ENCODE measurements at regions not wholly inside any gene's neighbourhood (a gene's known extent, or its start where the extent isn't known, plus 50 kb on each side); places are given as distances from the start of the nearest gene placed in this dataset.

DNA sequence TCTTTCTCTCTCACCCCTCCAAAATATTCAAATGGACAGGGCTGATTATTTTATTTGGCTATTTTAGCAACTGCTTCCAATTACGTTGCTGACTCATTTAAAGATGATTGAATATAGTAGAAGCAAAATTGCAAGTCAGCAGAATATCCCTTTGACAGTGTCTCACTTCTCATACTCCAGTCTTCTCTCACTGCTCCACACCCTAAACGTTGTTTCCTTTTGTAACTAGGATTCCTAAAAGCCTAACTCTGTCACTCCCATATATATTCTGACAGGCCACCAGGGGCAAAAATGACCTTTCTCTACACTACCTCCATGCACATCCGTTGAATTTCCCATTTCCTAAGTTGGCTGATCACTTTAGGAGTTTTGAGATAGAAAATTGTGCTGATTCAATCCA lies 351.1 kb downstream of the RND3 start:
- H3K27me3 Mint-ChIP-seq (ENCODE audit: low read depth): no peaks in the 10 kb centered on the region
- no peak overlapping the region for H3K27ac Mint-ChIP-seq
- no peaks in the 10 kb centered on the region for H3K4me1 Mint-ChIP-seq (ENCODE audit: low read depth)
- H3K4me3 Mint-ChIP-seq: no peak overlapping the region
- DNase-seq: no peak
- no peak for ATAC-seq (replicated peaks in 1 of 2)
- peaks cover 4% of the 10 kb centered on the region in 2 donors for H3K9me3 Mint-ChIP-seq
- no peaks in the 10 kb centered on the region for H3K36me3 Mint-ChIP-seq (ENCODE audit: insufficient read depth in 2 of 2)

DNA sequence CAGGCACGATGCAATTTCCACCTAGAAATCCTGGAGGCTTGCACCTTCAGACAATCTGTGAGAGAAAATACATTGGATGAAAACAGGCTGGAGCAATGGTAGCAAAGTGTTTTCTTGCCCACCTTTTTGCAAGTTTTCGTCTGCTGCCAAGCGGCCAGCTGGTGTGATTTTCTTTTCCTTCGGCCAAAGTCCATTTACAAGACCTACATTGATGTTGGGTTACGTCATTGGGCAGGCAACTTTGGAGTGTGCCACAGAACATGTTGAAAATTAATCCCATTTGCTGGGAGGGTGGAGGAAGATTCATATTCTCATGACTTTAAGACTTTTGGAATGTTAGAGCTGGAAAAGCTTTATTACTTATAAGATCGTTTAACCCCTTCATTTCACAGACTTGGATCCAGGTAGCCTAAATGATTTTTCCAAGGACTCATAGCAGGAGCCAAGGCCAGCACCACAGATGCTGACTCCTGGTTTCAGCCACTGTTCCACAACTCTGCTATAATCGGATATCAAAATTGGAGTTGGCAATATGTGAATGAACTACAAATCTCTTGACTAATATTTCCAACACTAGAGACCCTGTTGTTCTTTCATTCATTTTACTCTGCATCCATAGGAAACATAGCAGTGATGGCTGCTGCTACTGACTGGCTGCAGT lies 352.1 kb downstream of the RND3 start:
- Mint-ChIP-seq H3K4me3 (no peak overlapping the region), H3K36me3 (ENCODE audit: insufficient read depth in 2 of 2) (no peaks in the 10 kb centered on the region), H3K9me3 (peaks cover 4% of the 10 kb centered on the region in 2 donors), H3K27me3 (ENCODE audit: low read depth) (no peaks in the 10 kb centered on the region), H3K4me1 (ENCODE audit: low read depth) (no peaks in the 10 kb centered on the region), H3K27ac (no peak overlapping the region)
- no peak for DNase-seq
- no peak for ATAC-seq (replicated peaks in 1 of 2)

DNA sequence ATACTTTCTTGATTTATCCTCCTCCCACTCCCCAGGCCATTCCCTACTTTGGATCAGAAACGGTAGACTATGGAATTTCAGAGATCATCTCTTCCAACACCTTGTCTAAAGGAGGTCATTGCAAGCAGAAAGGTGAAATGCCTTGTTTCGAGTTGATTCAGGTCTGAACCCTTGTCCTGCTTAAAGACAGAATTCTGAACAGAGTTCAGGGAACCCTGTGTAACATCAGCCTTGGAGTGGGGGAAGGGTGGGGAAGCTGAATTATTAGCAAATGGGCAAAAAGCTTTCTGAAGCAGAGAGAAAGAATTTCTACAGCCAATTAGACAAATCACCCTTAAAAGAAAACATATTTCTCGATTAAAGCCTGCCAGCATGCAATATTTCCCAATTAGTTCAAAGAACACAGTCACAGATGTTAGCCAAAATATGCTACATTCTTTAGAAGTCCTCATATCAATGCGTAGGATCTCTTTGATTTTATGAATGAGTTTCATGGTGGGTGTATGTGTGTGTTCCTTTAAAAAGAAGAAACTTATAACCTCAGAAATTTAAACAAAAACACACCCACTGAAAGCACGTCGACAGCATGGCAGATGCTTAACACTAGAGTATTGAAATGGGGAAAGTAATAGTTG lies 353.1 kb downstream of the RND3 start:
- no peak for ATAC-seq (replicated peaks in 1 of 2)
- Mint-ChIP-seq H3K36me3 (ENCODE audit: insufficient read depth in 2 of 2) (no peaks in the 10 kb centered on the region), H3K27ac (no peak overlapping the region), H3K27me3 (ENCODE audit: low read depth) (no peaks in the 10 kb centered on the region), H3K4me3 (no peak overlapping the region), H3K9me3 (peaks cover 4% of the 10 kb centered on the region in 2 donors), H3K4me1 (ENCODE audit: low read depth) (no peaks in the 10 kb centered on the region)
- no peak for DNase-seq

DNA sequence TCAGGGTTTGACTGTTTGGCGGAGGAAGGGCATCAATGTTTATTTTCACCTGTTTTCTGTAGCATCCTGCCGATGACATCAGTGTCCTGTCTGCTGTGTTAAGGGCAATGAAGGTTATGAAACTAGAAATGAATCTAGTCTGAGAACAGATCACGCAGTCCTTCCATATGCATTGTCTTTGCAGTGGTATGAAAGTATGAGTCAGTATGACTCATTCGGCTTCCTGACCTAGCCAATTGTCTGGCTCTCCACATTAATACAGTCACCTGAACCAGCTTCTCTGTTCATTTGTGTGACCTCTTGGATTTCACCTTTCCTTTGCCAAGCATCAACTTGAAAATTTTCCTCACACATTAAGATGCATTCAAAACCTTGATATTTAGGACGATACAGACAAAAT lies 353.8 kb downstream of the RND3 start:
- Mint-ChIP-seq H3K27ac (no peak overlapping the region), H3K36me3 (ENCODE audit: insufficient read depth in 2 of 2) (no peaks in the 10 kb centered on the region), H3K9me3 (peaks cover 4 to 7% of the 10 kb centered on the region in 2 donors), H3K27me3 (ENCODE audit: low read depth) (no peaks in the 10 kb centered on the region), H3K4me1 (ENCODE audit: low read depth) (no peaks in the 10 kb centered on the region), H3K4me3 (no peak overlapping the region)
- ATAC-seq (replicated peaks in 1 of 2) (peak; percentile 58 to 75), DNase-seq (no peak)

DNA sequence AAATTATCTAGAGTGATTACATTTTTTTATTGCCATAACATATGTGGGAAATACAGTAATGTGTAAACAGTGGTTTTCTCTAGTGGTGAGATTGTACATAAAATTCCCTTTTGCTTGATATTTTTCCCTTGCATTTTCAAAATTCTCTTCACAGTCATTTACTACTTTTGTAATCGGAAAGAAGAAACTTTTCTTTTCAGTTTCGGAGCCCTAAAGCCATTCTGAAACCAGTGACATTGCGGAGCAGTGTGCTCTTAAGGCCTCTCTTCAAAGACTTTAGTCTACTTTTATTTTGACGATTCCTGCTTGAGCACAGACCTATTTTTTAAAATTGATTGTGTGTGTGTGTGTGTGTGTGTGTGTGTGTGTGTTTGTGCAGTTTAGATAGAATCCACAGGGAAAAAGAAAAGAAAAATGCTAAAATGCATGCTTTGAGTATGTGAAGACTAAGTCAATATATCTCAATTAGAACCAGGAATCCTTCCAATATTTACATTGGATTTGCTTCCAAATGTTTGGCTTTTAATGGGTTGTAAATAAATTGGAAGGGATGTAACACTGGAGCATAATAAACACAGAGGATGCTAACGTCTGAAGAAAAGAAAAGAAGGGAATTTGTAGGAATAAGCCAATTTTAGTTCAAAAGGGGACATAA lies 357.4 kb downstream of the RND3 start:
- no peak for DNase-seq
- no peak overlapping the region for H3K27ac Mint-ChIP-seq
- H3K9me3 Mint-ChIP-seq: peaks cover 6 to 7% of the 10 kb centered on the region in 2 donors
- H3K4me1 Mint-ChIP-seq (ENCODE audit: low read depth): no peaks in the 10 kb centered on the region
- ATAC-seq (replicated peaks in 1 of 2): no peak
- no peak overlapping the region for H3K4me3 Mint-ChIP-seq
- H3K36me3 Mint-ChIP-seq (ENCODE audit: insufficient read depth in 2 of 2): no peaks in the 10 kb centered on the region
- no peaks in the 10 kb centered on the region for H3K27me3 Mint-ChIP-seq (ENCODE audit: low read depth)

DNA sequence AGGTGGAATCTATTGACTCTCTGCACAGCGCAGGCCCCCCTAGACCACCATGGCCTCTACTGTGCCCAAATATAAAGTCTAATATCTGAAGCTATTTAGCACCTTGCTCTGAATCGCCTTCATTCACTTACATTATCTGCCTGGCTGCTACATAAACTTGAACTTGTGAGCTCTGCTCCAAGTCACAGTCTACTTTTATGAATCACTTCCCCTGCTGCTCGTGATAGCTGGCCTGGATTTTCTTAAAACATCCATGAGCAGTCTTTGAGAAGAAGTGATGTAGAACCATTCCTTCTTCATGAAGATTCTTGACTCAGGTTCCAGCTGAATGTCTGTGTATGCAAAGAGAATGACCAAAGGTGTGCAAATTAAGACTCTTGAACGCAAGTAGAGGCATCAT lies 359.5 kb downstream of the RND3 start:
- ATAC-seq (replicated peaks in 1 of 2) (no peak), DNase-seq (no peak)
- Mint-ChIP-seq H3K9me3 (peaks cover 7 to 8% of the 10 kb centered on the region in 2 donors), H3K4me3 (no peak overlapping the region), H3K27ac (no peak overlapping the region), H3K4me1 (ENCODE audit: low read depth) (no peaks in the 10 kb centered on the region), H3K36me3 (ENCODE audit: insufficient read depth in 2 of 2) (no peaks in the 10 kb centered on the region), H3K27me3 (ENCODE audit: low read depth) (no peaks in the 10 kb centered on the region)

DNA sequence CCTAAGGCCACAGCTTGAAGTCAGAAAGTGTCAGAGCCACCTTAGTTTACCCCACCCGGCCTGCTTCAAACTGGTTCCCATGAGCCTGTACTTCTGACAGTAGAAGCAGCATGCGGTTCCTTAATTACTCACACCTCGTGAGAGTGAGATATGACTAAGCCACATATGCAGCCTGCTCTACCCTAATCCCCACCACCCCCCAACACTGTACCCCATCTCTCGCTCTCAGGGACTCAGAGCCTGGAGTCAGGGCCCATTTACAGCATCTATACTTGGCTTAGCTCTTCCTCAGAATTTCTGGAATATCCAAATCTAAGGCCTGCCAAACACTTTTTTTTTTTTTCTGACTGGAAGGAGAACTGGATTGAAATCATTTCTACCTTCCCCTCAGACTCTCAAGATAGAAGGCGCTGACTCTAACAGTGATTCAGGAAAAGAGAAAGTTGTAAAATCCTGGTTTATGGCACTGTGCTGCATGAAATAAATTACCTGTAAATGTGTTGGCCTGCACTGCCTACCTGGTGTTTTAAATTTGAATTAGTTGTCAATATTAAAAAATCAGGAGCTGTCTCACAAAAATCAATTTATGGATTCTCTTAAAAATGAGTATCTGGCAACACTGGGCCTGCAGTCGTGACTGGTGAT lies 360.0 kb downstream of the RND3 start:
- H3K4me1 Mint-ChIP-seq (ENCODE audit: low read depth): no peaks in the 10 kb centered on the region
- H3K4me3 Mint-ChIP-seq: no peak overlapping the region
- no peak for ATAC-seq (replicated peaks in 1 of 2)
- no peak for DNase-seq
- H3K36me3 Mint-ChIP-seq (ENCODE audit: insufficient read depth in 2 of 2): no peaks in the 10 kb centered on the region
- no peaks in the 10 kb centered on the region for H3K27me3 Mint-ChIP-seq (ENCODE audit: low read depth)
- H3K9me3 Mint-ChIP-seq: peaks cover 7 to 8% of the 10 kb centered on the region in 2 donors
- no peak overlapping the region for H3K27ac Mint-ChIP-seq

DNA sequence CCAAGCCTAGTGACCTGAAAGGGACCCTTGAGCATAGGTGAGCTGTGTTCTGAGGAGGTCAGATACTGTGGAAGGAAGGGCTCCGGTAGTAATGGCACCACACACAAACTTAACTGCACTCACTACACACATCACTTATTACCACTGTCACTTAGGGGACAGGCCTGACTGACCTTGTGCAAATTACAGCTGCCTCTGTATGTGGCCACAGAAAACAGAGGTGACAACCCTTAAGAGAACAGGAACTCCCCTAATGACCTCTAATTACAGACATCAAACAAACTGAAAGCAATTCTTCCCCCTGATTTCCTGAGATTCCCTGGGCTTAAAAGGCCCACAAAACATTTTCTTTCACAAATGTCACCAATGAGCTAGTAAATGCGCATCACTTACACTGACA lies 360.6 kb downstream of the RND3 start:
- Mint-ChIP-seq H3K4me1 (ENCODE audit: low read depth) (no peaks in the 10 kb centered on the region), H3K27me3 (ENCODE audit: low read depth) (no peaks in the 10 kb centered on the region), H3K27ac (no peak overlapping the region), H3K9me3 (peaks cover 7 to 8% of the 10 kb centered on the region in 2 donors), H3K36me3 (ENCODE audit: insufficient read depth in 2 of 2) (no peaks in the 10 kb centered on the region), H3K4me3 (no peak overlapping the region)
- DNase-seq (no peak), ATAC-seq (replicated peaks in 1 of 2) (no peak)

DNA sequence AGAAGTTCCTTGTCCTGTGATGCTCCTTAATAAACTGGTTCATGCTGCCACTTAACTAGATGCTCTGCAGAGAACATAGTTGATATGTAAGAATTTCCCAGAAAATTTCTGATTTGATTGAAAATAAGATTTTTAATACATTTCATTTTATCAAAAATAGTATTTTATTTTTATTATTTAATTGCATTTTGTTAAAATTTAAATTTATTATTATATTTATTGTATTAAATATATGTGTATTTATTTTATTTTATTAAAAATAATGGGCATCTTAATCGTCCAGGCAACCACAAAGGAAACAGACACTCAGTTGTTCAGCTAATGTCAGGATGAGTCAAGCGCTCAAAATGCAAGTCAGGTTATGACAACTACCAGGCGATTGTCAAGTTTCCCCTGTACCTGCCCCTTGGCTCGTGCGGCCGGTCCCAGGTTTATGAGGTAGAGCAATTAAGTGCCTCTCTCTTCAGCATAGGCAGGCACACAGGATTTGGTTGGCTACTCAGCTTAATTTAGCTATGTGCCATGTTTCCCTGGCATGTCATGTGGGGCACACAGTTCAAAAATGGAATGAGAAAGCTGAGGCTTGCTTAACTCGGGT lies 361.2 kb downstream of the RND3 start:
- H3K27ac Mint-ChIP-seq: no peak overlapping the region
- H3K4me1 Mint-ChIP-seq (ENCODE audit: low read depth): no peaks in the 10 kb centered on the region
- no peaks in the 10 kb centered on the region for H3K36me3 Mint-ChIP-seq (ENCODE audit: insufficient read depth in 2 of 2)
- H3K4me3 Mint-ChIP-seq: no peak overlapping the region
- ATAC-seq (replicated peaks in 1 of 2) (no peak), DNase-seq (no peak)
- H3K9me3 Mint-ChIP-seq: peaks cover 7 to 8% of the 10 kb centered on the region in 2 donors
- no peaks in the 10 kb centered on the region for H3K27me3 Mint-ChIP-seq (ENCODE audit: low read depth)

DNA sequence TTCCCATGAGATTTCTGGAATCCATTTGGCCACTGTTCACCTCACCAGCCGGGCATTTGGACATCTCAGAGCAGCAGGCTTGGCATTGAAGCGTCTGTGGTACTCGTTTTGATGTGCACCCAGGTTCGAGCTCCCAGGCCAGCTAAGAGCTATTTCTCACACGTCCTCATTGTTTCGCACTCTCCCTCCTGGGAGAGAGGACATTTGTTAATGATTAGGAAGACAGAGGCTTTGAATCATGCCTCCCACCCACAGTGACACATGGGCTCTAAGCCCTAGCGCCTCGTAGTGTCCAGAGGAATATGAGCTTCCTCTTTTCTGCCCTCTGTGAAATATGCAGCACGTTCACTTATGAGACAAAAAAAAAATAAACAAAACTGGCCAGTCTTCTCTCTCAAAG lies 361.8 kb downstream of the RND3 start:
- Mint-ChIP-seq H3K4me1 (ENCODE audit: low read depth) (no peaks in the 10 kb centered on the region), H3K9me3 (peaks cover 7 to 8% of the 10 kb centered on the region in 2 donors), H3K27me3 (ENCODE audit: low read depth) (no peaks in the 10 kb centered on the region), H3K4me3 (no peak overlapping the region), H3K36me3 (ENCODE audit: insufficient read depth in 2 of 2) (no peaks in the 10 kb centered on the region), H3K27ac (no peak overlapping the region)
- ATAC-seq (replicated peaks in 1 of 2) (no peak), DNase-seq (no peak)

DNA sequence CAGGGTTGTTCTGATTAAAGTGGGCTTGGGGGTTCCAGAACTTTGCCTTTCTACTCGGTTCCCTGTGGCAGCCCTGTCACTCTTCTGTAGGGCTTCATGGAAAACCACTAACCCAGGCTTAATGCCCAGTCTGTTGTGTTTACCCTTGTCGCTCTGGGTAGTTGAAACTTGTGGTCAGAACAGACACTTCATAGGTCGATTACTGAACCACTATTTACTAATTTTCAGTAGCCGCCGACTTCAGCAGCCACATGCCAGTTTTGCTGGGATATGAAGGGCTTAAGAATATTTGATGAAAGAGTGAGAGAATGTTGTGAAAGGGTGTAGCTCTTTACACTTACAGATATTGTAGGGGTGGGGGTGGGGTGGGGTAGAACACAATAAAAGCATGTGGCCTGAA lies 362.3 kb downstream of the RND3 start:
- H3K27me3 Mint-ChIP-seq (ENCODE audit: low read depth): no peaks in the 10 kb centered on the region
- DNase-seq (no peak), ATAC-seq (replicated peaks in 1 of 2) (no peak)
- H3K36me3 Mint-ChIP-seq (ENCODE audit: insufficient read depth in 2 of 2): no peaks in the 10 kb centered on the region
- no peak overlapping the region for H3K4me3 Mint-ChIP-seq
- H3K4me1 Mint-ChIP-seq (ENCODE audit: low read depth): no peaks in the 10 kb centered on the region
- H3K27ac Mint-ChIP-seq: no peak overlapping the region
- H3K9me3 Mint-ChIP-seq: peaks cover 7 to 8% of the 10 kb centered on the region in 2 donors

DNA sequence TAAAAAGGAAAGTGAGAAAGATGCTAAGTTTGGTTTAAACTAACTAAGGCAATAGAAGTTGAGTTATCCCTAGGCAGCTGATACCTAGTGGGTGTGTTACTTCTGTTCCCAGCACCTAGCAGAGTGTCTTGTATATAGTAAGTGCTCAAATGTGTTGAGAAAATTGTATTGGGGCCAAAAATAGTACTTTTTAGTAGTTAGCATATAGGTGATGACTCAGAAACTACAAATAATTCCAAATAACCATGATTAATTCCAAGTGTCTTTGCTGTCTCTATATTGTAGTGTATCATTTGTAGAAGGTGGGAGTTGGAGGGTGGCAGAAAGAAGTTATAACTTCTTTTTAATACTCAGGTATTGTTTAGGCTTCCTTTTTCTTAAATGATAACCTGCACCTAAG lies 362.7 kb downstream of the RND3 start:
- H3K36me3 Mint-ChIP-seq (ENCODE audit: insufficient read depth in 2 of 2): no peaks in the 10 kb centered on the region
- DNase-seq (no peak), ATAC-seq (replicated peaks in 1 of 2) (no peak)
- no peak overlapping the region for H3K4me3 Mint-ChIP-seq
- H3K9me3 Mint-ChIP-seq: peaks cover 7 to 8% of the 10 kb centered on the region in 2 donors
- no peak overlapping the region for H3K27ac Mint-ChIP-seq
- no peaks in the 10 kb centered on the region for H3K4me1 Mint-ChIP-seq (ENCODE audit: low read depth)
- H3K27me3 Mint-ChIP-seq (ENCODE audit: low read depth): no peaks in the 10 kb centered on the region

All from activated T-cell treated with anti-CD3 and anti-CD28 coated beads, Interleukin-2, amount 50 U/mL, for 72 hours (primary cell).